Fibroblast of lung (primary cell): ENCODE measurements at regions not wholly inside any gene's neighbourhood (a gene's known extent, or its start where the extent isn't known, plus 50 kb on each side); places are given as distances from the start of the nearest gene placed in this dataset.

Experiments
- DNase-seq, 2 donors: peaks; one replicate each; pipeline versions ENCODE4 v3.0.0 to v3.0.0-alpha.2; 2010; ENCODE audit warnings: low read depth in 2 of 2
- H2AFZ ChIP-seq: 2 replicates; pipeline ENCODE4 v1.5.1; 2012; ENCODE audit warnings: low read length, control low read depth, inconsistent platforms
- H3K27ac ChIP-seq: 2 replicates; pipeline ENCODE4 v1.5.1; 2011; ENCODE audit warnings: low read length, control low read depth; ENCODE audit not compliant: insufficient read depth
- H3K27me3 ChIP-seq: 2 replicates; pipeline ENCODE4 v1.5.1; 2011; ENCODE audit warnings: mild to moderate bottlenecking, low read length; ENCODE audit not compliant: control insufficient read depth, insufficient read depth
- H3K36me3 ChIP-seq: 2 replicates; pipeline ENCODE4 v1.5.1; 2011; ENCODE audit warnings: low read length; ENCODE audit not compliant: control insufficient read depth, insufficient read depth
- H3K4me1 ChIP-seq: 2 replicates; pipeline ENCODE4 v1.5.1; 2011; ENCODE audit warnings: low read length; ENCODE audit not compliant: control insufficient read depth, insufficient read depth; ENCODE audit errors: extremely low read depth
- H3K4me2 ChIP-seq: 2 replicates; pipeline ENCODE4 v1.5.1; 2011; ENCODE audit warnings: low read length, control low read depth; ENCODE audit not compliant: insufficient read depth; ENCODE audit errors: extremely low read depth
- H3K4me3 ChIP-seq, 4 experiments: fragments of 200-600 bp in 1 of 4; sonication (generic) in 1 of 4; replicated peaks in 1 of 4; 2 replicates each; pipeline ENCODE4 v1.5.1; 2011 to 2016; ENCODE audit warnings: low read length in 4 of 4, low read depth in 3 of 4, mild to moderate bottlenecking in 3 of 4, control low read depth in 2 of 4, inconsistent platforms in 1 of 4, mixed read lengths in 1 of 4; ENCODE audit not compliant: insufficient read depth in 1 of 4; ENCODE audit errors: control extremely low read depth in 1 of 4
- H3K79me2 ChIP-seq: 2 replicates; pipeline ENCODE4 v1.5.1; 2012; ENCODE audit warnings: mild to moderate bottlenecking, low read length, inconsistent platforms; ENCODE audit not compliant: control insufficient read depth, insufficient read depth
- H3K9ac ChIP-seq: 2 replicates; pipeline ENCODE4 v1.5.1; 2011; ENCODE audit warnings: mild to moderate bottlenecking, low read length, control low read depth; ENCODE audit not compliant: insufficient read depth
- H3K9me3 ChIP-seq: 2 replicates; pipeline ENCODE4 v1.5.1; 2012; ENCODE audit warnings: low read depth, low read length; ENCODE audit not compliant: control insufficient read depth, insufficient read depth
- H4K20me1 ChIP-seq: 2 replicates; pipeline ENCODE4 v1.5.1; 2011; ENCODE audit warnings: low read length; ENCODE audit not compliant: control insufficient read depth, insufficient read depth; ENCODE audit errors: extremely low read depth
- CTCF ChIP-seq, 2 donors: IDR thresholded peaks in 1 of 2; conservative IDR thresholded peaks in 1 of 2; 1 replicate in 1 of 2; 2 replicates in 1 of 2; pipeline ENCODE4 v1.5.1; 2011 to 2012; ENCODE audit warnings: low read length in 2 of 2, control low read depth in 1 of 2, inconsistent platforms in 1 of 2, low read depth in 1 of 2, mild to moderate bottlenecking in 1 of 2
- EZH2 ChIP-seq: IDR thresholded peaks from 2 replicates; pipeline ENCODE4 v1.5.1; 2012; ENCODE audit warnings: low read length, control low read depth, mild to moderate bottlenecking; ENCODE audit errors: missing control alignments

GRCh38 chr1:99365545-99365944 lies 101.3 kb downstream of the PLPPR4 start:
- no peaks in the 10 kb centered on the region for H3K27me3 ChIP-seq
- H2AFZ ChIP-seq: no peak overlapping the region
- no peaks in the 10 kb centered on the region for H4K20me1 ChIP-seq
- H3K36me3 ChIP-seq: no peaks in the 10 kb centered on the region
- no peaks in the 10 kb centered on the region for H3K4me1 ChIP-seq
- TF ChIP-seq CTCF (conservative IDR thresholded peaks at IDR 0.05 in 1 of 2, IDR thresholded peaks at IDR 0.05 in 1 of 2; ENCODE audit: low read depth in 1 of 2, low read length in 2 of 2): no peak
- no peak for TF ChIP-seq EZH2
- no peak overlapping the region for H3K4me2 ChIP-seq
- no peak for DNase-seq
- no peaks in the 10 kb centered on the region for H3K79me2 ChIP-seq
- H3K9ac ChIP-seq: no peak overlapping the region
- no peaks in the 10 kb centered on the region for H3K9me3 ChIP-seq
- H3K4me3 ChIP-seq: no peak overlapping the region
- H3K27ac ChIP-seq: no peak overlapping the region

GRCh38 chr1:99369154-99369553 lies 104.9 kb downstream of the PLPPR4 start:
- Histone ChIP-seq H4K20me1 (no peaks in the 10 kb centered on the region), H3K27me3 (no peaks in the 10 kb centered on the region), H3K79me2 (no peaks in the 10 kb centered on the region), H3K9me3 (no peaks in the 10 kb centered on the region), H3K4me3 (no peak overlapping the region), H3K9ac (no peak overlapping the region), H3K4me1 (no peaks in the 10 kb centered on the region), H3K4me2 (no peak overlapping the region), H2AFZ (no peak overlapping the region), H3K27ac (no peak overlapping the region), H3K36me3 (no peaks in the 10 kb centered on the region)
- DNase-seq: peak in 1 of 2 donors; percentile 4
- TF ChIP-seq EZH2: no peak
- no peak for TF ChIP-seq CTCF (conservative IDR thresholded peaks at IDR 0.05 in 1 of 2, IDR thresholded peaks at IDR 0.05 in 1 of 2; ENCODE audit: low read depth in 1 of 2, low read length in 2 of 2)

GRCh38 chr1:99370476-99370875 lies 106.2 kb downstream of the PLPPR4 start:
- no peak overlapping the region for H3K4me3 ChIP-seq
- no peak overlapping the region for H2AFZ ChIP-seq
- TF ChIP-seq EZH2: no peak
- no peak for TF ChIP-seq CTCF (conservative IDR thresholded peaks at IDR 0.05 in 1 of 2, IDR thresholded peaks at IDR 0.05 in 1 of 2; ENCODE audit: low read depth in 1 of 2, low read length in 2 of 2)
- no peaks in the 10 kb centered on the region for H4K20me1 ChIP-seq
- H3K9me3 ChIP-seq: no peaks in the 10 kb centered on the region
- no peak overlapping the region for H3K4me2 ChIP-seq
- no peak overlapping the region for H3K27ac ChIP-seq
- DNase-seq: peak in 1 of 2 donors; percentile 76
- no peaks in the 10 kb centered on the region for H3K36me3 ChIP-seq
- H3K9ac ChIP-seq: no peak overlapping the region
- no peaks in the 10 kb centered on the region for H3K27me3 ChIP-seq
- no peaks in the 10 kb centered on the region for H3K4me1 ChIP-seq
- no peaks in the 10 kb centered on the region for H3K79me2 ChIP-seq
